Endodermal cell (in vitro differentiated cells): ENCODE measurements at regions not wholly inside any gene's neighbourhood (a gene's known extent, or its start where the extent isn't known, plus 50 kb on each side); places are given as distances from the start of the nearest gene placed in this dataset.

ENCODE experiments used
- DNase-seq: peaks from one replicate; pipeline ENCODE4 v3.0.0-alpha.2; 2017
- H3K27ac ChIP-seq: 2 replicates; pipeline ENCODE4 v1.5.1; 2013; ENCODE audit warnings: mild to moderate bottlenecking, low read depth, low read length, moderate library complexity
- H3K27me3 ChIP-seq: 2 replicates; pipeline ENCODE4 v1.6.1; 2013; ENCODE audit warnings: mild to moderate bottlenecking, low read length, moderate library complexity; ENCODE audit not compliant: insufficient read depth, control insufficient read depth, poor library complexity, severe bottlenecking
- H3K36me3 ChIP-seq: 2 replicates; pipeline ENCODE4 v1.7.0; 2013; ENCODE audit warnings: mild to moderate bottlenecking, low read length, moderate library complexity; ENCODE audit not compliant: control insufficient read depth, insufficient read depth
- H3K4me1 ChIP-seq: one replicate; pipeline ENCODE4 v1.7.0; 2013; ENCODE audit warnings: low read length; ENCODE audit not compliant: control insufficient read depth, insufficient read depth
- H3K4me3 ChIP-seq: 2 replicates; pipeline ENCODE4 v1.5.1; 2013; ENCODE audit warnings: mild to moderate bottlenecking, low read length, moderate library complexity
- H3K9ac ChIP-seq: 2 replicates; pipeline ENCODE4 v1.6.1; 2013; ENCODE audit warnings: mild to moderate bottlenecking, low read length, moderate library complexity; ENCODE audit not compliant: poor library complexity, severe bottlenecking; ENCODE audit errors: extremely low read depth
- H3K9me3 ChIP-seq: 2 replicates; pipeline ENCODE4 v1.6.1; 2013; ENCODE audit warnings: mild to moderate bottlenecking, low read length, moderate library complexity; ENCODE audit not compliant: control insufficient read depth
- H3K27ac Mint-ChIP-seq: 2 replicates; pipeline ENCODE4 v1.8.0; 2020; ENCODE audit warnings: mixed read lengths
- H3K27me3 Mint-ChIP-seq: 2 replicates; pipeline ENCODE4 v1.8.0; 2021; ENCODE audit warnings: mild to moderate bottlenecking, mixed read lengths; ENCODE audit not compliant: insufficient read depth
- H3K36me3 Mint-ChIP-seq: 2 replicates; pipeline ENCODE4 v1.8.0; 2020; ENCODE audit warnings: low read depth, mixed read lengths
- H3K4me1 Mint-ChIP-seq: 2 replicates; pipeline ENCODE4 v1.8.0; 2020; ENCODE audit warnings: mixed read lengths
- H3K4me3 Mint-ChIP-seq: 2 replicates; pipeline ENCODE4 v1.8.0; 2020; ENCODE audit warnings: mild to moderate bottlenecking, moderate library complexity, mixed read lengths
- H3K9me3 Mint-ChIP-seq: 2 replicates; pipeline ENCODE4 v1.8.0; 2020; ENCODE audit warnings: mild to moderate bottlenecking, mixed read lengths
- CTCF ChIP-seq: fragments of 200-600 bp; sonication (generic); conservative IDR thresholded peaks from 2 replicates; pipeline ENCODE4 v1.5.0; 2021; ENCODE audit warnings: antibody characterized with exemption, mild to moderate bottlenecking
- WGBS, 2 experiments: methylation state at CpG; one replicate each; pipeline versions ENCODE4 v1.1.5 to v1.1.7; 2013; ENCODE audit warnings: missing lambda C conversion rate in 2 of 2, mixed read lengths in 1 of 2; ENCODE audit not compliant: insufficient coverage in 1 of 2, insufficient read length in 1 of 2; 5-methylcytosine and 5-hydroxymethylcytosine counted together

GRCh38 chr12:24759155-24759554, 189.7 kb downstream of the BCAT1 start:
- Histone ChIP-seq H3K27me3 (no peaks in the 10 kb centered on the region), H3K9ac (no peak overlapping the region), H3K9me3 (no peaks in the 10 kb centered on the region), H3K27ac (no peak overlapping the region), H3K4me3 (no peak overlapping the region), H3K4me1 (peaks cover 19% of the 10 kb centered on the region), H3K36me3 (no peaks in the 10 kb centered on the region)
- H3K4me1 Mint-ChIP-seq: peaks cover 40% of the 10 kb centered on the region
- no peak for DNase-seq
- no peak overlapping the region for H3K27ac Mint-ChIP-seq
- no peak for TF ChIP-seq CTCF
- 80 to 94% methylated on average over 1 to 3 of the region's 3 CpGs for WGBS, 2 experiments
- H3K36me3 Mint-ChIP-seq: no peaks in the 10 kb centered on the region
- H3K9me3 Mint-ChIP-seq: no peaks in the 10 kb centered on the region
- no peak overlapping the region for H3K4me3 Mint-ChIP-seq
- no peaks in the 10 kb centered on the region for H3K27me3 Mint-ChIP-seq

GRCh38 chr12:24756479-24757024, 192.3 kb downstream of the BCAT1 start:
- H3K27ac Mint-ChIP-seq: no peak overlapping the region
- H3K36me3 ChIP-seq: no peaks in the 10 kb centered on the region
- H3K9me3 Mint-ChIP-seq: no peaks in the 10 kb centered on the region
- H3K4me3 Mint-ChIP-seq: no peak overlapping the region
- H3K4me3 ChIP-seq: no peak overlapping the region
- H3K27me3 Mint-ChIP-seq: no peaks in the 10 kb centered on the region
- peaks cover 16% of the 10 kb centered on the region for H3K4me1 ChIP-seq
- H3K27me3 ChIP-seq: no peaks in the 10 kb centered on the region
- WGBS, 2 experiments: 98 to 100% methylated on average over 3 of the region's 3 CpGs
- TF ChIP-seq CTCF: no peak
- no peak for DNase-seq
- no peak overlapping the region for H3K27ac ChIP-seq
- no peaks in the 10 kb centered on the region for H3K9me3 ChIP-seq
- H3K9ac ChIP-seq: no peak overlapping the region
- no peaks in the 10 kb centered on the region for H3K36me3 Mint-ChIP-seq
- H3K4me1 Mint-ChIP-seq: peaks cover 50% of the 10 kb centered on the region

GRCh38 chr12:24754690-24755638, 193.9 kb downstream of the BCAT1 start:
- peaks cover 2% of the 10 kb centered on the region for H3K4me1 ChIP-seq
- no peak overlapping the region for H3K9ac ChIP-seq
- Mint-ChIP-seq H3K36me3 (no peaks in the 10 kb centered on the region), H3K4me3 (no peak overlapping the region), H3K27me3 (no peaks in the 10 kb centered on the region), H3K27ac (no peak overlapping the region), H3K4me1 (peaks cover 41% of the 10 kb centered on the region), H3K9me3 (no peaks in the 10 kb centered on the region)
- no peak for TF ChIP-seq CTCF
- no peaks in the 10 kb centered on the region for H3K9me3 ChIP-seq
- no peak overlapping the region for H3K4me3 ChIP-seq
- H3K27ac ChIP-seq: no peak overlapping the region
- DNase-seq: no peak
- 96 to 100% methylated on average over 1 to 6 of the region's 7 CpGs for WGBS, 2 experiments
- H3K36me3 ChIP-seq: no peaks in the 10 kb centered on the region
- H3K27me3 ChIP-seq: no peaks in the 10 kb centered on the region
